ENCODE measurements at regions not wholly inside any gene's neighbourhood (a gene's known extent, or its start where the extent isn't known, plus 50 kb on each side); places are given as distances from the start of the nearest gene placed in this dataset.

DNA sequence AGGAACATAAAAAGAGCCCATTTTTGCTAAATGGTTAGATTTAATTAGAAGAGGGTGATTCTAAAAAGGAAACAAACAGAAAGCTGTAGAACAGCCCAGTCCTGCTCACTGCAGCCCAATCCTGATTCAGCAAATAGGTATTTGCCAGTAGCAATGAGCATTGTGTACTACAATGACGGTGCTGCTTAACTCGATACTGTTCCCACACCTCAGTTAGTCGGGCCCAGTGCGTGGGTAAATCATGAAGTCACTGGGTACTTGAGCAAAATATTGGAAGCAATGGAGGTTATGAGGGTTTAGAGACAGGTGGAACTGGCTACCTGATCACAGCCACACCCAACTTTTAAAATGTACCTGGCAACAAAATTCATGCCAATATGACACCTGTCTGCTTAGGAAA, 101.5 kb upstream of the ADGRL2 start:
- peak; percentile 77 for DNase-seq (ENCODE audit: low read depth)

DNA sequence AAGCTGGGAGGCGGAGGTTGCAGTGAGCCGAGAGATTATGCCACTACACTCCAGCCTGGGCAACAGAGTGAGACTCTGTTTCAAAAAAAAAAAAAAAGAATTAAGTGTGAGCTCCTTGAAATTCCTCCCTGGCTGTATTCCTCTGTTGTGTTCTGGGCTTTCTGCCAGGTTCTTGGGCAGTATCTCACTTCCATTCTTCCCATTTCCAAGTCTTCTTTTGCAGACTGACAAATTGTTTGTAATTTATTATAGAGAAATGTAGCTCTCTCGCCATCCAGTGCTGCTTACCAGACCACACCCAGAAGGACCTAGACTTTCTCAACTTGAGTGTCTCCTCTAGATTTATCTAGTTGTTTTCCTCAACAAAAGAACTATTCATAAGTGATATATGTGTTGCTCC, 105.0 kb upstream of the ADGRL2 start:
- DNase-seq (ENCODE audit: low read depth), result peak; percentile 76

DNA sequence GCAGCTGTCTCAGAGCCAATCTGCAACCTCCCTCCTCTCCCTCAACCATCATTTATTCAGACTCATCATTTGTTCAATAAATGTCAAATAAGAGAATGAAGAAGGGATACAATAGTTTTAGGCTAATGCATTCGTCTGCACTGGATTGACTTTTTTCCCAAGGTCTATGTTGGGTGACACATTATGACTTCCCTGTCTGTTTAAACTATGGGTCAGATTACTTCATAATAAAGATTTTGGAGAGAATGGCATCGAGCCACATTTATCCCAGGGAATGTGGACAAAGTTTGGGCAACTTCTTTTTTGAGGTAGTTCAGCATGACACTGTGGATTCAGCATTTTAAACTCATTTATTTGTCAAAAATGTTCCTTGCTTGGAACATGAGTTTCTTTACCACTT, 107.4 kb upstream of the ADGRL2 start:
- no peak for DNase-seq (ENCODE audit: low read depth)

DNA sequence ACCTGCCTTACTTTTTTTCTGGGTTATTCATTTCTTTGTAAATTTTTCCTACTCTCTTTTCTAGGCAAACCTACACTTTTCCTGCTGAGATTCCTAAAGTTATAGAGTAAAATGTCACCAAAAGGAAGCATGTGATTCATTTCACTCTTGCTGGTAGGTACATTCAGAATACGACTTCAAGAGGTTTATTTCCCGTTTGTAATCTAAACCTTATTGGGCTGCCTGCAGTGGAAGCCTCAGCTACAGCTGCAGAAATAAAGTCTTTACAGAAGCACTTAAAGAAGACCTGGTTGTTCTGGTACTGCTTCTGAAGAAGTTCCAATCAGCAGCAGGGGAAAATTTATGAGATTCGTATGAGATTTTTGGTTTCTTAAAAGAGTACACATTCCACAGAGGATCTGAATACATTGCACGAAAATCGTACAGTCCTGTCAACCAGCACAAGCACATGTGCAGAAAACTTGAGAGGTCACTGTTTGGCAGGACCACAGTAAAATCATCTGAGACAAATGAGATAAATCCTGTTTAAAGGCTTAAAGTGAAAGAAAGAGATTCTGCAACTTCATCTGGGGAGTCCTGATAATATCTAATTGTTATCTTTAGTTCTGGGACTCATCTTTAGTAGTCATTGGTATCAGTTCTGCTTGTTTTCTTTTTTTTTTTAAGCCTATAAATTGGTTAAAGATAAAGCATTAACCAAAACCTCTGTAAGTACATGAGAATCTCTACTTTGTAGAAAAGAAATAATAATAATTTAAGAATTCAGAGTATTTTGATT, 109.9 kb upstream of the ADGRL2 start:
- DNase-seq (ENCODE audit: low read depth), result no peak

DNA sequence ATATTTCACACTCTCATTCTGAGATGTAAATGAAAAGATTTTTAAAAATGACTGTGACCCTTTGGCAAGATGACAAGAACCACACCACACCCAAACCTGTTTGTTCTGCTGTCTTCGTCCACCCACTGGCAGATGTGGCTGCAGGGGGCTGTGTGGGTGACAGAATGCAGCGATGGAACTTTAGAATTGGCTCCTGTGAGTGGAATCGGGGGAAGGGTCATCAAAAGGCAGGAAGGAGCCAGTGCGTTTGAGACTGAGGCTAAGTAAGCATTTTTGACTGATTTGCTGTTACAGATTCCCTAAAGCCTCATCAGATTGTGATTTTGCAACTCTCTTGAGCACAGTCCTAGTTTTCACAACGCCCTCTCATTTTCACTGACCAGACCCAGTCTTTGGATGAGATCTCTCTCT, 111.2 kb upstream of the ADGRL2 start:
- peak; percentile 23 for DNase-seq (ENCODE audit: low read depth)

DNA sequence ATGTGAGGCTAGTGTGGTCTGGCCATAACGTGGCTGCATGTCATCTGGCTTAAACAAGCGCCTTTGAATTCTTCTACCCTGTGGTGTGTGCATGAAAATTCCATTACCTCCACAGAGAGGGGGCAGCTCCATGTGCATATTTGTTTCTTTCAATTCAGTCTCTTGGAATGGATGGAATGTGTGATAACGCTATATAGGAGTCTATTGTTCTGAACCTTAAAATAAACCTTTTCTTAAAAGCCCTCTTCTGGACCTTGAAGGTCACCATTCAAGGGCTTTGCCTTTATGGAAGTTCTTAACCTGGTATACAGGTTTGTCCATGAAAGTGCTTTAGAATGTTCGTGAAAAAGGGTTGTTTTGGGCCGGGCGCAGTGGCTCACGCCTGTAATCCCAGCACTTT, 118.2 kb upstream of the ADGRL2 start:
- peak; percentile 68 for DNase-seq (ENCODE audit: low read depth)

DNA sequence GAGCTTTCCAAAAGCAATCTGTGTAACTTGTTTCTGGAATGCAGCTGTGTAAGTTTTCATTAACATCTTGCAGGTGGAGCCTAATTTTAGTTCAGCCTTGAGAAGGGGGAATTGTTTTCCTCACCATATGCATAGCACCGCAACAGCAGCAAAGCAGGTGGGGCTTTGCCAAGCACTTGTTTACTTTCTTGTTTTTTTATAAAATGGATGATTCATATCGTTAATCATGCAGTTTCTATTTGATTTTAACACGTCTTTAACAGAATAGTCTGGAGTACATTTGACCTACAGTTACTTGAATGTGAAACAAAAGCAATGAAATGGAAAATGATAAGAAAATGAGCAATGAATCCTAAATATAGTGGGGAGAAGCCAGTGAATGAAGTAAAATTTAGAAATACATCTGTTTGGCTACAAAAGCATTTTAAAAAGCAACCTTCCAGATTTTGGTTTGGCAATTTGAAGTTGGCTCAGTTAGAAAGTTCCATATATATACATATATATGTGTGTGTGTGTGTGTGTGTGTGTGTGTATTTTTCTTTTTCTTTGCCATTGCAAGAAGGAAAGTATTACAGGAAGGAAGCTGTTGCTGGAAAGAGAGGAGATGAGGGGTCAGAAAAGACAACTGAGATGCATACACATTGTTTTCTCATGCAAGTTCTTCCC, 119.0 kb upstream of the ADGRL2 start:
- DNase-seq (ENCODE audit: low read depth), result peak; percentile 47

DNA sequence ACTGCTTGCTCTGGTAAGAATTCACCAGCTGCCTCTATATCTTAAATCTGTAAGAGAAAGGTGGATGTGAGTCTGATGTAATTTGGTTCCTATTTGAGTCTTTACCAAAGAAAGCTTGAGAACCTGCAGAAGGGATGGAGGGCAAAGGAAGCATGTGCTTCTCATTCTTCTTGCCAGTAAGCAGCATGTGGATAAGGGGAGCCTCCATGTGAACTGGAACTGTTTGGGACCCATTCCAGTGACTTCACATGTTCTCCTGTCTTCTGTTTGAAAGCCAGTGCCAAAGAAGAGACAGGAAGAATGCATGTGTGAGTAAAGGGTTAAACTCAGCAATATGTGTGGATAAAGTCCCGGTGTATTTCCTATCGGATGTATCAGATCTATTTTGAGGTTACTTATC, 119.6 kb upstream of the ADGRL2 start:
- no peak for DNase-seq (ENCODE audit: low read depth)

DNA sequence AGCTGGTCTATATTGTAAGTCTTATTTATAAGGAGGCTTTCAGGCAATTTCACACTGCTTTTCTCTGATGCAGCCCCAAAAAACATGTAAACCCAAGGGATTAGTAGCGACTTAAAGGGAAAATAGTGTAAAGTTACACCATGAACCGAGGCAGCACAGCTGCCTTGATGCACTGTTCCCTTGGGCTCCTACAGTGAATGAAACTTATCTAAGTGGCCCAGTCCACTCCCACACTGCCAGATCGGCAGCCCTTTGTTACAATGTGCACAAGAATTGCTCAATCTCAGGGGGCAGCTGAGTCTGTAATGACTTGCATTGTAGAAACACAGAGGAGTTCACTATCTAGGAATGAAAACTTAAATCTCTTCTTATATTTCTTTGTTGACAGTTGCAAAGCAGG, 120.8 kb upstream of the ADGRL2 start:
- DNase-seq (ENCODE audit: low read depth), result peak; percentile 53

DNA sequence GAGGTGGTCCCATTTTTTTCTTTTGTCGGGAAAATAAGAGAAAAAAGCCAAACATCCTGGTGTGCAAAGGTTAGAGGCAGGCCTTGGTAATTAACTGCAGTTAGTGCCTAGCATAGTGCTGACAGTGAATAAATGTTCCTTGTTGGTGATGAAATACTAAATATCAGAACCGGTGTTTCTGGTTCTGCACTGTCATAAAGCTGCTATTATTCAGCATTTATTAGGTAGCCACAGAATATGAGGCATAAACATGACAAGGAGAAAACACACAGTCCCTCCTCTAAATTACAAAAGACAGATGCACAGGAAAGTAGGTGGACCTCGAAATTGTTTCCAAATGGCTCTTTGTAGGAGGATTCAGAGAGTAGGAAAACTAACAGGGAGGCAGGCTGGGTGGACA, 122.0 kb upstream of the ADGRL2 start:
- DNase-seq (ENCODE audit: low read depth), result no peak

DNA sequence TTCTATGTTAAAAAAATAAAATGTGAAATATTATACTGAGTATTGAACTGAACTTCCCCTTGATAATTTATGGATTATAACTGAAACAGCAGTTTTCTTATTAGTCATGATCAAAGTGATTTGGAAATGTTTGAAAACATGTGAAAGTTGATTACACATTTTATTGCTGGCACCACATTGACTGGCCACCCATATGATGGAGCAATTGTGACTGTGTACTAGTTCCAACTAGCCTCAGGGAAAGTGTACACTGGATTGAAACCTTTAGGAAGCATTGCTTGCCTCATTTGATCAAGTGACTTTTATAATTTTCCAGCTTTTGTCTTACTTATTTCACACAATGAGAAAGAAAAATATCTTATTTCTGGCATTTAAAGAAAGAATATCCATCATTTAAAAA, 128.0 kb upstream of the ADGRL2 start:
- no peak for DNase-seq (ENCODE audit: low read depth)

DNA sequence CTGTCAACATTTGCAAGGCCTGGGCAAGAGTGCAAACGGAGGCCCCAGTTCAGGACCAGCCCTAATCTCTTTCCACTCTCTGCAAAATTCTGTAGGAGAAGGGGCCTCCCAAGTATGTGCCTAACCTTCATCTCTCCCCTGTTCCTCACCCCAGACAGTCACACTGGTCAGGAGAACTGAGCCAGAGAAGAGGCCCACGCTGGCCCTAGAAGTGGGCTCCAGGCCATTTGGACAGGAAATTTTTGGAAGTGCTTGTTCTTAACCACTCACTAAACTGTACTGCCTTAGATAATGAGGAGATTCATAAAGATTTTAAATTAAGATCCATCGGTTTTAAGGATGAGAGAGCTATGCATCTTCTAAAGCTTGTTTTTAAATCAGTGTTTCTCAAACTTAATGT, 129.7 kb upstream of the ADGRL2 start:
- no peak for DNase-seq (ENCODE audit: low read depth)

DNA sequence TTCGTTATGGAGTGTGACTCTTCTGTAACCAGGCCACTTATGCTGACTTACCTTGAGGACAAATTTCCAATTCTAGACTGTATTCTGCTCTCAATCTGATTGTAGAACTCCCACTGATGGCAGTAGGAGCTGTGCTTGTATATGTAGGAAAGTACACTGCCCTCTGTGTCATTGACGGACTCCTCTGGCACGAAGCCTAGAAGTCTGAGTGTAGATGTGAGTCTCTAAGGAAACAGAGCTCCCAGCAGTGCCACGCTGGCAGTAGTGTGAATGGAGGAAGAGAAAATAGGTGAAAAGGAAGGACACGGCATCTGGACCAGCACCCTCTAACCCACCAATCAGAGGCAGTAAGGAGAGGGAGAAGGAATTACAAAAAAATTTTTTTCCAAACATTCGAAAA, 130.4 kb upstream of the ADGRL2 start:
- DNase-seq (ENCODE audit: low read depth), result peak; percentile 96

DNA sequence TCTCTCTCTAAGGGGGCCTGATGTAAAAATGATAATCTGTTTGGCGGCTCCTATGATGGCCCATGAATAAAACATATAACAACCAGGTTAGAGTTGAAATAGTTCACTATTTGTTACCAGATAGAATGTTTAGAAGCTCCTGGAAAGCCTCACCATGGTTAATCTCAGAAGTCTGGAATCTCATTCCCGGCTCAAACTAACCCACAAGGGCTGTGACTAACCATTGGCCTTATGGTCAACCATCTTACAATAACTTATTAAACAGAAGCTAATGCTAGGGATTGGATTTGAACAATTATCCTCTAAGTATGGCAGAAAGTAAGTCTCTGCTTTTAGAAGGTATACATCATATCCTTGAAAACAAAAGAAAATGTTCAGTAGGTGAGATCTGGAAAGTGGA, 134.1 kb upstream of the ADGRL2 start:
- DNase-seq (ENCODE audit: low read depth), result peak; percentile 46

DNA sequence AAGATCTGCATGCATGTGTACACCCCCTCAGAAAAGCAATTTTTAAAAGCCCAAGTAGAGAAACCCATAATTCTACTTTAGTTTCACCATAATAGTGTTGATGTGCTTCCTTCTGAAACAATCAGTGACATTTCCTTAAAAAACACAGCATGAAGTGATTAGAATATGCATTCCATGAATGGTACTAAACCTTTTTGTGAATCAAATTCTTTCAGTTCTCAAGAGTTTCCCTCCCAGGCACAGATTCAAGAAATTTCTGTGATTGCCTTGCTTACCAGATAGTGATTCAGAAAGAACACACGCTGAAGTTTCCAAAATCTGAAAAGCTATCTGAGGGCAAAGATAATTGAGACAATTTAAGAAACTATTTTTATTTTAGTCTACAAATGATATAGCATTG, 136.4 kb upstream of the ADGRL2 start:
- DNase-seq (ENCODE audit: low read depth), result no peak

DNA sequence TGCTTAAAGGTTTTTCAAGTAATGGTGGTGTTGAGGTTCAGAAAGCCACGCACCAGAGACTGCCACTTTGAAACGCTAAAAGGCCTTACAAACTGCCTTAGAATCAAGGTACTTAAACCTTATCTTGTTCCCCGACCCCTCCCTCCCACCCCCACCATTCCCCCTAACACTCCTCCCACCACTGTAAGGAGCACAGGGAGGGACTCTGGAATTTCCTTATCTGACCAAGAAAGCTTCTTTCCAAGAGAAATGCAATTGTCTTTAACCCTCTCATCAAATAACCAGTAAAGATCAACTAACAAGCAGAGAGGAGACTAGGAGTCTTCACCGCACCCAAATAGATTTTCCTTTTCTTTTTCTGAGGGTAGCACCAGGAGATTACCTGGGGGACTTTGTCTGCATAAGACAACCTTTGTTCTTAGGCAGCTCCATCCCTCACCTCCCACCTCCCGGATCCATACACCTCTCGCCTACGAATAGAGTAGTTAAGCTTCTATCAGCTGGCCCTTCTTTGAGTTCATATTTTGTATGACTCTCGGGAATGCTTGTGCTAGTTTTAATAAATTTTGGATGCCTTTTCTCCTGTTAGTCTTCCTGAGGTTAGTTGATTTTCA, 137.7 kb upstream of the ADGRL2 start:
- DNase-seq (ENCODE audit: low read depth), result no peak

DNA sequence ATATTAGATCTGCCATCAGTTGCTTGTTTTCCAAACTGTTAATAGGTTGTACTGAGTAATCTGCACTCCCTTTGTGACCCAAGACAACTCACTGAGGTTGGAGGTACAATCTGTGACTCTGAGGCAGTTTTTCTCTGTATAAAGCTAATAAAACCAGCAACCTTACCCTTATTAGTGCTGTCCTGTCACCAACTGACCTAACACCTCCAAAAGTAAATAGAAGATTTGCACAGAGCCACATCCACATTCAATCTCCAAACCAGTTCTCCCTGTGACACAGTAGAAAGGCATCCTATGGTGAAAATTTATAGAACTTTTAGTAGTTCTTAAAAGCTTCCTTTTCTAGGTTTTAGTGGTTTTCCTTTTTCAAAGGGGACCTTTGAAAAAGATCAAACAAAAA, 140.4 kb upstream of the ADGRL2 start:
- DNase-seq (ENCODE audit: low read depth), result peak; percentile 32

DNA sequence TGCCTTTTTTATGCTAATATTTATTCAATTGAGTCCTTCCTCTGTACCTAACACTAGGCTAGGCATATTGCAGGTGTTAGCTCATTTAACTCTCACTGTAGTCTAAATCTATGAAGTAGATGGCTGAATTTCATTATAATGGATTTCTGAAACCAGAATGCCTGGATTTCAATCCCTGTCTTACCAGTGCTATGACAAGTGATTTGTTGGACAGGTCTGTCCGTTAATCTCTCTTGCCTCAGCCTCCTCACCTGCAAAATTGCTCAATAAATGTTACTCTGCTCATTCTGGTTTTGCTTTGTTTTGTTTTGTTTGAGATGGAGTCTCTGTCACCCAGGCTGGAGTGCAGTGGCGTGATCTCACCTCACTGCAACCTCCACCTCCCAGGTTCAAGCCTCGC, 146.1 kb upstream of the ADGRL2 start:
- no peak for DNase-seq (ENCODE audit: low read depth)

DNA sequence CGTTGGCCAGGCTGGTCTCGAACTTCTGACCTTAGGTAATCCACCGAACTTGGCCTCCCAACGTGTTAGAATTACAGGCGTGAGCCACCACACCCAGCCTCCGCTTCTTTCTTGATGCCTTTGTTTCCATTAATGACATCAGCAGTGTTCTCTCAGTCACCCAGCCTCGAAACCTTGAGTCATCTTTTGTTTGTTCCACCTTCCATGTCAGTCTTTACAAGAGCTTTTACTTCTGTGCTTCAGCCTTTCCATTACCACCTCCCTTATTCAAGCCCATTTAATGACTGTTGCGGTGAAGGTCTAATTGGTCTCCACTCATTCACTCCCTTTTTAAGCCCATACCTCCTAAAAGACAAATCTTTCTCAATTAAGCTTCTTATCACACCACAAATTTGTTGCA, 146.6 kb upstream of the ADGRL2 start:
- peak; percentile 29 for DNase-seq (ENCODE audit: low read depth)

DNA sequence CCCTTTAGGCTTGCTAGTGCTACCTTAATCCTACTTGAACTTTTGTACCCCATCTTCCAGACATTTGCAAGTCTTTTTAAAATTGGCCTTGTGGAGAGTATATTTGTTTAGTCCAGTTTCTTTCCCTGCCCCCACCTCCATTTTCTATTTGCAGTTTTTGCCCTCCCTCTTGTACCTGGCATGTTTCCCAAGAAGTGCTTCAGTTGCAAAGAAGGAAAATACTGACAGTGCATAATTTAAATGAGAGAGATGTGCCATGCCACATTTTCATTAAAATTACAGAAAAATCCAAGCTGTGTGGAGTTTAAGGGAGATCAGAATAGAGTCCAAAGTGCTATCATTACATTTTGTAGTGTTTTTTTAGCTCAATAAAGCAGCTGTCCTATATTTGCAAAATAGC, 150.0 kb upstream of the ADGRL2 start:
- no peak for DNase-seq (ENCODE audit: low read depth)

DNA sequence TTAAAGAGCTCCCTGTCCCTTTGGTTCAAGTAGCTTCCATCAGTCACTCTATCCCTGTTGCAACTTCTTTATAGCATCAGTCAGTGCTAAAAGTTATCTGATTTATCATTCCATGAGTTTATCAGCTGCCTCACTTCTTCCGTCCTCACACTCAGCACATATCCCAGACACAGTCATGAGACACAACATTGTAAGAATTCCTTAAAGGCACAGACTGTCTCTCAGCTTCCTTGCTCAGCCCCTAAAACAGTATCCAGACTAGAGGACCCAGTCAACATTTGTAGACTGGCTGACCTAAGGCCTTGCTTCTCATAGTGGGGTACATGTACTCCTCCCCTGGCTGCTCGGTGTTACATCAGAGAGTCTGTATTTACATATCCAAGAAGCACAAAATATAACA, 164.9 kb upstream of the ADGRL2 start:
- DNase-seq (ENCODE audit: low read depth), result no peak

DNA sequence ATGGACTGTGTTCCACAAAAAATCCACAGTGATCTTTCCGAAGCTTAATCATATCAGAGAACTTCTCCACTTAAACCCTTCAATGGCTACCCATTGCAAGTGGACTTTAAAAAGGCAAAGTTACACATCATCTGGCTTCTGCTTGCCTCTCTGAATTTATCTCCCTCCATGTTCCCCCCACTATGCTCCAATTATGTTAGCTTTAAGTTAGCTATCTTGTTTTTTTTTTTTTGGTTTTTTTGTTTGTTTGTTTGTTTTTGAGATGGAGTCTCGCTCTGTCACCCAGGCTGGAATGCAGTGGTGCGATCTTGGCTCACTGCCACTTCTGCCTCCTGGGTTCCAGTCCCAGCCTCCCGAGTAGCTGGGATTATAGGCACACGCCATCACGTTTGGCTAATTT, 166.4 kb upstream of the ADGRL2 start:
- DNase-seq (ENCODE audit: low read depth), result no peak

DNA sequence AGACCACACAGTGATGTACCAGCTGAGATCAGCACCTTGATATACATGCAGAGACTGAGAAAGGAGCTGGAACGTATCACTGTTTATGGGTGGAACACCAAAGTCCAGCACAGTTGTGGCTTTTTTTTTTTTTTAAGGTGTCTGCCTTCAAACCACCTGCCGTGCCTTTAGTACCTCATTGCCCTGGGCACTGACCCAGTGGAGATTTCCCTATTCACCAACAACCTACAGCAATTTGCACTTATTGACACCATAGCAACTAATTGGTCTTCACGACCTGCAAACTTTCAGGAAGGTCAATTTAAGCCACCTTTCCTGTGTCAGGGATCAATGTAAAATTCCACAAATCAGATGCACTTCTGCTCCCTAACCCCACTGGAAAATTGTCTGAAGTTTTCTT, 181.6 kb upstream of the ADGRL2 start:
- DNase-seq (ENCODE audit: low read depth), result no peak
